Astrocyte (in vitro differentiated cells and primary cell): ENCODE measurements at regions not wholly inside any gene's neighbourhood (a gene's known extent, or its start where the extent isn't known, plus 50 kb on each side); places are given as distances from the start of the nearest gene placed in this dataset.

Experiments used
- DNase-seq: peaks from one replicate; pipeline ENCODE4 v3.0.0-alpha.2; 2010; ENCODE audit warnings: low read depth
- FAIRE-seq: peaks from 2 replicates; lab custom pipeline; 2011; peaks lifted over from hg19 to GRCh38; lab: Jason Lieb, UNC
- H2AFZ ChIP-seq: 2 replicates; pipeline ENCODE4 v1.6.0; 2012; ENCODE audit warnings: low read depth, low read length, inconsistent platforms
- H3K27ac ChIP-seq: 2 replicates; pipeline ENCODE4 v1.5.1; 2011; ENCODE audit warnings: low read depth, low read length, inconsistent platforms
- H3K27me3 ChIP-seq: 2 replicates; pipeline ENCODE4 v1.6.0; 2011; ENCODE audit warnings: low read length, inconsistent platforms; ENCODE audit not compliant: insufficient read depth
- H3K36me3 ChIP-seq: 2 replicates; pipeline ENCODE4 v1.5.1; 2011; ENCODE audit warnings: low read length, inconsistent platforms; ENCODE audit not compliant: insufficient read depth
- H3K4me1 ChIP-seq: 2 replicates; pipeline ENCODE4 v1.5.1; 2011; ENCODE audit warnings: low read length, inconsistent platforms; ENCODE audit not compliant: insufficient read depth
- H3K4me2 ChIP-seq: 2 replicates; pipeline ENCODE4 v1.6.0; 2012; ENCODE audit warnings: low read length, inconsistent platforms
- H3K4me3 ChIP-seq: 2 replicates; pipeline ENCODE4 v1.5.1; 2011; ENCODE audit warnings: low read depth, mild to moderate bottlenecking, low read length, inconsistent platforms; ENCODE audit not compliant: insufficient read depth
- H3K79me2 ChIP-seq: 2 replicates; pipeline ENCODE4 v1.6.0; 2012; ENCODE audit warnings: mild to moderate bottlenecking, low read length, inconsistent platforms; ENCODE audit not compliant: insufficient read depth
- H3K9ac ChIP-seq: 2 replicates; pipeline ENCODE4 v1.6.0; 2012; ENCODE audit warnings: mild to moderate bottlenecking, low read length, inconsistent platforms
- H3K9me3 ChIP-seq: 2 replicates; pipeline ENCODE4 v1.5.1; 2012; ENCODE audit warnings: low read depth, mild to moderate bottlenecking, low read length, inconsistent platforms; ENCODE audit not compliant: insufficient read depth
- H4K20me1 ChIP-seq: 2 replicates; pipeline ENCODE4 v1.6.0; 2012; ENCODE audit warnings: low read length, inconsistent platforms; ENCODE audit not compliant: insufficient read depth
- H3K27ac Mint-ChIP-seq: one replicate; pipeline ENCODE4 v1.8.0; 2021; ENCODE audit warnings: mild to moderate bottlenecking, mixed read lengths; ENCODE audit not compliant: unreplicated experiment
- H3K27me3 Mint-ChIP-seq: one replicate; pipeline ENCODE4 v1.8.0; 2021; ENCODE audit warnings: low read depth, mixed read lengths; ENCODE audit not compliant: unreplicated experiment
- H3K36me3 Mint-ChIP-seq: one replicate; pipeline ENCODE4 v1.8.0; 2021; ENCODE audit warnings: low read depth, mixed read lengths; ENCODE audit not compliant: unreplicated experiment
- H3K4me1 Mint-ChIP-seq: one replicate; pipeline ENCODE4 v1.8.0; 2021; ENCODE audit warnings: low read depth, mixed read lengths; ENCODE audit not compliant: unreplicated experiment
- H3K4me3 Mint-ChIP-seq: one replicate; pipeline ENCODE4 v1.8.0; 2021; ENCODE audit warnings: mild to moderate bottlenecking, moderate library complexity, mixed read lengths; ENCODE audit not compliant: unreplicated experiment
- H3K9me3 Mint-ChIP-seq: one replicate; pipeline ENCODE4 v1.8.0; 2021; ENCODE audit warnings: mild to moderate bottlenecking, mixed read lengths; ENCODE audit not compliant: unreplicated experiment
- CTCF ChIP-seq: IDR thresholded peaks from 2 replicates; pipeline ENCODE4 v1.5.1; 2011; ENCODE audit warnings: low read depth, mild to moderate bottlenecking, inconsistent platforms, low read length, moderate library complexity; ENCODE audit not compliant: insufficient read depth
- EZH2 ChIP-seq: IDR thresholded peaks from 2 replicates; pipeline ENCODE4 v1.6.1; 2012; ENCODE audit warnings: mild to moderate bottlenecking, low read length, inconsistent platforms; ENCODE audit not compliant: insufficient read depth

DNA sequence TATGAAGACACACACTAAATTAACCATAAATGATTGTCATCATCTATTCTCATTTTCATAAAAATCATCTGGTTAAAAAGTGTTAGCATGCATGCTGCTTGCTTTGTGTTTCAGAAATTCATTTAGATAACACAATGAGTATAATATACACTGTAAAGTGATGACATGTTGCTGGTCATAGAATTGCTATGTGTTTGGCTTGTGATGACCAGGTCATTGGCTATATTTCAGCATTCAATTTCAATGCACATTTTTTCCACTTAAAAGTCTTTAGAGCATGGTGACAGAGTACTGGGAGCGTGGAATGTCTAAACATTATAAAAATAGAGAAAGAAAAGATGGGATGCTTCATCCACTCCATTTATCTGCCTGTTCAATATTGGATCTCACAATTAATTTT, 1291.1 kb upstream of the MAP3K7 start:
- no peaks in the 10 kb centered on the region for H3K27me3 Mint-ChIP-seq
- H3K4me3 ChIP-seq, result no peak overlapping the region
- no peak overlapping the region for H3K4me3 Mint-ChIP-seq
- no peak overlapping the region for H2AFZ ChIP-seq
- no peak overlapping the region for H3K9ac ChIP-seq
- H3K27ac ChIP-seq, result no peak overlapping the region
- no peaks in the 10 kb centered on the region for H4K20me1 ChIP-seq
- H3K4me1 Mint-ChIP-seq, result no peaks in the 10 kb centered on the region
- H3K79me2 ChIP-seq, result no peaks in the 10 kb centered on the region
- H3K27me3 ChIP-seq, result no peaks in the 10 kb centered on the region
- peaks cover 1% of the 10 kb centered on the region for H3K36me3 Mint-ChIP-seq
- no peaks in the 10 kb centered on the region for H3K36me3 ChIP-seq
- DNase-seq (no peak), FAIRE-seq (no peak)
- no peak overlapping the region for H3K27ac Mint-ChIP-seq
- H3K9me3 Mint-ChIP-seq, result no peaks in the 10 kb centered on the region
- no peak overlapping the region for H3K4me2 ChIP-seq
- no peaks in the 10 kb centered on the region for H3K4me1 ChIP-seq
- no peaks in the 10 kb centered on the region for H3K9me3 ChIP-seq
- TF ChIP-seq CTCF (no peak), EZH2 (no peak)

DNA sequence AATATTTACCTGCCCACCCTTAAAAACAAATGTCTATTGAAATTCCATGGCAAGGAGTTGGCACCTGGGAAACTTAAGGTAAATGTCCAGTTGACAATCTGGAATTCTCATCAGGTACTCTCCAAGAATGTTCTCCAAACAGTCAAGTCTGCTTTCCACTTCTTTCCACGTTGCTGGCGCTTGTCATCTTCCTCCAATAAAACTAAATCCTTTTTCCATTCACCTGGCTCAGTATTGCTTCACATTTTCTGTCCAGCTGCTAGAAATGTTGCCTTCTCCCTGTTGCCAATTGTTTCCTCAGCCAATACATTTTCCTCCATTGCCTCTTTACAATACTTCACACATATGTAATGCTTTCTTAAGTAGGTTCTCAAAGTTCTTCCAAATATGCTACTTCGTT, 1288.1 kb upstream of the MAP3K7 start:
- H3K27ac ChIP-seq, result no peak overlapping the region
- no peak overlapping the region for H2AFZ ChIP-seq
- Mint-ChIP-seq H3K4me1 (no peaks in the 10 kb centered on the region), H3K4me3 (no peak overlapping the region), H3K27me3 (no peaks in the 10 kb centered on the region), H3K9me3 (peaks cover 3% of the 10 kb centered on the region), H3K36me3 (no peaks in the 10 kb centered on the region), H3K27ac (no peak overlapping the region)
- H3K36me3 ChIP-seq, result no peaks in the 10 kb centered on the region
- no peak overlapping the region for H3K4me2 ChIP-seq
- no peaks in the 10 kb centered on the region for H4K20me1 ChIP-seq
- H3K9me3 ChIP-seq, result no peaks in the 10 kb centered on the region
- no peaks in the 10 kb centered on the region for H3K79me2 ChIP-seq
- TF ChIP-seq EZH2, result no peak
- TF ChIP-seq CTCF, result no peak
- no peak overlapping the region for H3K9ac ChIP-seq
- FAIRE-seq (no peak), DNase-seq (no peak)
- H3K4me1 ChIP-seq, result no peaks in the 10 kb centered on the region
- H3K4me3 ChIP-seq, result no peak overlapping the region
- no peaks in the 10 kb centered on the region for H3K27me3 ChIP-seq

- H3K4me1 Mint-ChIP-seq, result peaks cover 4% of the 10 kb centered on the region
- Histone ChIP-seq H3K4me3 (no peak overlapping the region), H3K4me2 (no peak overlapping the region), H3K79me2 (no peaks in the 10 kb centered on the region), H3K9me3 (no peaks in the 10 kb centered on the region), H4K20me1 (no peaks in the 10 kb centered on the region), H3K36me3 (no peaks in the 10 kb centered on the region), H2AFZ (no peak overlapping the region), H3K9ac (no peak overlapping the region), H3K4me1 (no peaks in the 10 kb centered on the region), H3K27ac (no peak overlapping the region), H3K27me3 (no peaks in the 10 kb centered on the region)
- DNase-seq (no peak), FAIRE-seq (no peak)
- TF ChIP-seq CTCF, result no peak
- no peak for TF ChIP-seq EZH2
- no peak overlapping the region for H3K27ac Mint-ChIP-seq
- H3K4me3 Mint-ChIP-seq, result no peak overlapping the region
- H3K9me3 Mint-ChIP-seq, result peaks cover 3% of the 10 kb centered on the region
- H3K36me3 Mint-ChIP-seq, result no peaks in the 10 kb centered on the region
- H3K27me3 Mint-ChIP-seq, result no peaks in the 10 kb centered on the region
Observed at GRCh38 chr6:91868539-91869202, 1281.8 kb upstream of the MAP3K7 start.
